ENCODE measurements at regions not wholly inside any gene's neighbourhood (a gene's known extent, or its start where the extent isn't known, plus 50 kb on each side); places are given as distances from the start of the nearest gene placed in this dataset.

GRCh38 chr1:233459968-233460367 lies 132.4 kb downstream of the MAP3K21 start:
- in situ Hi-C loops (cut with MboI; ENCODE audit: low sequenced_read_pairs in 4 of 4) = no loop called here
- DNase-seq = no peak
- TF ChIP-seq POLR2A (IDR thresholded peaks at IDR 0.05) = no peak
- TF ChIP-seq, protein P1, sequence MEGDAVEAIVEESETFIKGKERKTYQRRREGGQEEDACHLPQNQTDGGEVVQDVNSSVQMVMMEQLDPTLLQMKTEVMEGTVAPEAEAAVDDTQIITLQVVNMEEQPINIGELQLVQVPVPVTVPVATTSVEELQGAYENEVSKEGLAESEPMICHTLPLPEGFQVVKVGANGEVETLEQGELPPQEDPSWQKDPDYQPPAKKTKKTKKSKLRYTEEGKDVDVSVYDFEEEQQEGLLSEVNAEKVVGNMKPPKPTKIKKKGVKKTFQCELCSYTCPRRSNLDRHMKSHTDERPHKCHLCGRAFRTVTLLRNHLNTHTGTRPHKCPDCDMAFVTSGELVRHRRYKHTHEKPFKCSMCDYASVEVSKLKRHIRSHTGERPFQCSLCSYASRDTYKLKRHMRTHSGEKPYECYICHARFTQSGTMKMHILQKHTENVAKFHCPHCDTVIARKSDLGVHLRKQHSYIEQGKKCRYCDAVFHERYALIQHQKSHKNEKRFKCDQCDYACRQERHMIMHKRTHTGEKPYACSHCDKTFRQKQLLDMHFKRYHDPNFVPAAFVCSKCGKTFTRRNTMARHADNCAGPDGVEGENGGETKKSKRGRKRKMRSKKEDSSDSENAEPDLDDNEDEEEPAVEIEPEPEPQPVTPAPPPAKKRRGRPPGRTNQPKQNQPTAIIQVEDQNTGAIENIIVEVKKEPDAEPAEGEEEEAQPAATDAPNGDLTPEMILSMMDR (IDR thresholded peaks at IDR 0.05 in 4 of 5, conservative IDR thresholded peaks at IDR 0.05 in 1 of 5) = no peak
- Histone ChIP-seq H3K27me3 (no peaks in the 10 kb centered on the region), H3K4me1 (no peaks in the 10 kb centered on the region), H3K27ac (no peak overlapping the region), H3K36me3 (no peaks in the 10 kb centered on the region), H3K4me3 (no peak overlapping the region), H3K9me3 (no peaks in the 10 kb centered on the region)
- intact Hi-C loops (cut with DNase I; ENCODE audit: low total_unique reads) = no loop called here
- ATAC-seq = no peak

DNA sequence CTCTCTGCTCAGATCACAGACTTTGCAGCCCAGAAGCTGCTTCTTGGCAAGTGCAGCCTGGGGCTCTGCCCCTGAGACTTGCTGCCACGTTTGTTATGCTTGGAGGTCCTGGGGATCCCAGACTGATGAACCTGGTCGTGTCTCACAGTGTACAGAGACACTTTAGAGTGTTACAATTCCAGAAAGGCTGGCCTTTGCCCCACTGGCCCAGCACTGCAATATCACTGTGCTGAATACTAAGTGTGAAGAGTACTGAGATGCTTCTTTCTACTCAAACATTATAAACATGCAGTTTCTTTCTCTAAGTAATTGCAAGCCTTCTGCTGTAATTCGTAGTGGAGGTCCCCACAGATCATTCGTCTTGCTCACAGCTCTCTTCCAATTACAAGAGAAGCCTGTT lies 133.2 kb downstream of the MAP3K21 start:
- no peaks in the 10 kb centered on the region for H3K4me1 ChIP-seq
- in situ Hi-C loops (cut with MboI; ENCODE audit: low sequenced_read_pairs in 4 of 4) = no loop called here
- no peaks in the 10 kb centered on the region for H3K36me3 ChIP-seq
- no peak for ATAC-seq
- DNase-seq = no peak
- TF ChIP-seq, protein P1 (IDR thresholded peaks at IDR 0.05 in 4 of 5, conservative IDR thresholded peaks at IDR 0.05 in 1 of 5) = no peak
- H3K4me3 ChIP-seq = no peak overlapping the region
- no peaks in the 10 kb centered on the region for H3K27me3 ChIP-seq
- intact Hi-C loops (cut with DNase I; ENCODE audit: low total_unique reads) = no loop called here
- no peaks in the 10 kb centered on the region for H3K9me3 ChIP-seq
- H3K27ac ChIP-seq = no peak overlapping the region

- Histone ChIP-seq H3K4me3 (no peak overlapping the region), H3K4me1 (no peaks in the 10 kb centered on the region), H3K27ac (no peak overlapping the region), H3K27me3 (no peaks in the 10 kb centered on the region), H3K36me3 (no peaks in the 10 kb centered on the region), H3K9me3 (no peaks in the 10 kb centered on the region)
- no peak for TF ChIP-seq POLR2A (IDR thresholded peaks at IDR 0.05)
- TF ChIP-seq, protein P1 (IDR thresholded peaks at IDR 0.05 in 4 of 5, conservative IDR thresholded peaks at IDR 0.05 in 1 of 5) = no peak
- no peak for ATAC-seq
- intact Hi-C loops (cut with DNase I; ENCODE audit: low total_unique reads) = no loop called here
- DNase-seq = no peak
- in situ Hi-C loops (cut with MboI; ENCODE audit: low sequenced_read_pairs in 4 of 4) = no loop called here
These were observed 134.3 kb downstream of the MAP3K21 start for GRCh38 chr1:233461847-233462246.

DNA sequence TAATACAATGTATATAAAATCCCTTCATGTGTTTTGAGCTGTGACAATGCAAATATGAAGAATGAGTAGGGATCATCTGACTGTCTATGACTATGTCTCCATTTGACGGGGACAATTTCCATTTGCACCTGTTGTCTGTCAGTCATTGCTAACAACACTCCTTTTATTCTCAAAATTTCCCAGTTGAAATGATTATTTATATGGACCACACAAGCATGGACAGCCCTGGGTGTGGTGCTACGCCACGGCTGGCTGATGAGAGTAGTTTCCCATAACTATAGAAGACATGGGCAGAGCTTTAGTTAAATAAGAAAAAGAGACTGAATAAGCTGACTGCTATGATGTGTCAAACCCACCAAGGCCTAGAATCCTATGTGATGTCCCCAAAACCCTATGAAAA lies 135.8 kb downstream of the MAP3K21 start:
- no peak for ATAC-seq
- TF ChIP-seq, protein P1 (IDR thresholded peaks at IDR 0.05 in 4 of 5, conservative IDR thresholded peaks at IDR 0.05 in 1 of 5) = no peak
- no peak for TF ChIP-seq POLR2A (IDR thresholded peaks at IDR 0.05)
- Histone ChIP-seq H3K4me1 (no peaks in the 10 kb centered on the region), H3K4me3 (no peak overlapping the region), H3K9me3 (no peaks in the 10 kb centered on the region), H3K27me3 (no peaks in the 10 kb centered on the region), H3K27ac (no peak overlapping the region), H3K36me3 (no peaks in the 10 kb centered on the region)
- DNase-seq = no peak
- in situ Hi-C loops (cut with MboI; ENCODE audit: low sequenced_read_pairs in 4 of 4) (no loop called here), intact Hi-C loops (cut with DNase I; ENCODE audit: low total_unique reads) (no loop called here)

DNA sequence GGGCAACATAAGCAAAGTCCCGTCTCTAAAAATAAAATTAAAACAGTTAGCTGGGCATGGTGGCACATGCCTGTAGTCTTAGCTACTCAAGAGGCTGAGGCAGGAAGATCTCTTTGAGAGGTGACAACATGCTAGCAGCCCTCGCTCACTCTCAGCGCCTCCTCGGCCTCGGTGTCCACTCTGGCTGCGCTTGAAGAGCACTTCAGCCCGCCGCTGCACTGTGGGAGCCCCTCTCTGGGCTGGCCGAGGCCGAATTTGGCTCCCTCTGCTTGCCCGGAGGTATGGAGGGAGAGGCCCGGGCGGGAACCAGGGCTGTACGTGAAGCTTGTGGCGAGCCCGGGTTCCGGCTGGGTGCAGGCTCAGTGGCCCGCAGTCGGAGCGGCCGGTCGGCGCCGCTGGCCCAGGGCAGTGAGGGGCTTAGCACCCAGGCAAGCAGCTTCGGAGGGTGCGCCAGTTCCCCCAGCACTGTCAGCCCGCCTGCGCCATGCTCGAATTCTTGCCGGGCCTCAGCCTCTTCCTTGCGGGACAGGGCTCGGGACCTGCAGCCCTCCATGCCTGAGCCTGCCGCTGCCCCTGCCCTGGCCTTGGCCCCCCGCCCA lies 138.3 kb downstream of the MAP3K21 start:
- in situ Hi-C loops (cut with MboI; ENCODE audit: low sequenced_read_pairs in 4 of 4) = no loop called here
- ATAC-seq = no peak
- Histone ChIP-seq H3K36me3 (no peaks in the 10 kb centered on the region), H3K4me1 (no peaks in the 10 kb centered on the region), H3K9me3 (no peaks in the 10 kb centered on the region), H3K4me3 (no peak overlapping the region), H3K27ac (no peak overlapping the region), H3K27me3 (no peaks in the 10 kb centered on the region)
- intact Hi-C loops (cut with DNase I; ENCODE audit: low total_unique reads) = no loop called here
- DNase-seq = no peak
- no peak for TF ChIP-seq POLR2A (IDR thresholded peaks at IDR 0.05)
- TF ChIP-seq, protein P1 (IDR thresholded peaks at IDR 0.05 in 4 of 5, conservative IDR thresholded peaks at IDR 0.05 in 1 of 5) = no peak

All from gastrocnemius medialis (tissue), 4 donors.